NCI-H146 (cell line): ENCODE measurements at regions not wholly inside any gene's neighbourhood (a gene's known extent, or its start where the extent isn't known, plus 50 kb on each side); places are given as distances from the start of the nearest gene placed in this dataset.

Experiments
- DNase-seq: peaks from one replicate; lab custom pipeline; 2025; lab: John Stamatoyannopoulos, UW

DNA sequence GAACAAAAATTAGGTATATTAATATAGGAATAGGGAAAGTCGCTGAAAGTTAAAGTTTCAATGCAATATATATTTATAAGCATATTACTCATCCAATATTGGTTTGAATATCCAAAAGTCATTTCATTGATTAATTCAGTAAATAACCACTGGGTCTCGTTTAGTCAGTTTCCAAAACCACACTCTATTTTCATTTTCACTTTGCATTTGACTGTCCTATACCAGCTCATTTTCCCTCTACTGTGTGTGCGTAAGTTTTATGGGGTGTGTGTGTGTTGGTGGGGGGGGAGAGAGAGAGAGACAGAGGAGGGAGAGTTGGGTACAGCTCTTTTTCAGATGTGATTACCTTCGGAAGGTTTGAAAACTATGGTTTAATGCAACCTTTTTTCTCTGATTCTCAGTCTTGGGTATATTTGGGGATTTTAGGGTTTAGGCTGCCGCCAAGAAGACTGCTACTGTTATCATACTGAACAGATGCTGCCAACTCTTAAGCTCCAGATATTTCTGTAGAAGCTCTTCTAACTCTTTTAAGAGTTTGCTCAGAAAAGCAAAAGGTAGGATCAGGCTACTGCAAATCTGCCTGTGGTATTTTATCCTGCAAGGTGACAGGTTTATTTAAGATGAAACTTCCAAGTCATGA, 1427.4 kb downstream of the PCDH7 start:
- no peak for DNase-seq

DNA sequence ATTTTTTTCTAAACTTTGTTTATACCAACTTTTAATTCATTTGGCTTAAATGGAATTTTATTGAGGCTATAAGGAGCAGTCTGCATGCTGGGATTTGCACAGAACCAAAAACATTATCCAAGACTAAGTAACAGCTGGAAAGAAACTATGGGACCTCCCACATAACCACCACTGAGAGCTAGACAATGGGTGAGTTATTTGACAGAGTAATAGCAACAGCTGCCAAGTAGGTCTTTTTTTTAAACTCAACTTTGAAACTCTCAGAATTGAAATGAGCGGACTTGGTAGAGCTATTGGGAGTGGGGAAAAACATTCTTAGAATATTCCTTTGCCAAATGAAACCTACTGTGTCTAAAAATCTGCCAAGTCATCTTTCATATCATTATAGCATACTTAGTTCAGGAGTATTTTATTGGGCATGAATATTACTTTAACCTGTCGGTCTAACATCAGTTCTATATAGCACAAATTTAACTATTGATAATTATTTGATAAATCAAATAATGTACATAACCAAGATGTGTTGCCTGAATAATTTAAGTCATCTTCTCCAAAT, 1428.0 kb downstream of the PCDH7 start:
- no peak for DNase-seq

DNA sequence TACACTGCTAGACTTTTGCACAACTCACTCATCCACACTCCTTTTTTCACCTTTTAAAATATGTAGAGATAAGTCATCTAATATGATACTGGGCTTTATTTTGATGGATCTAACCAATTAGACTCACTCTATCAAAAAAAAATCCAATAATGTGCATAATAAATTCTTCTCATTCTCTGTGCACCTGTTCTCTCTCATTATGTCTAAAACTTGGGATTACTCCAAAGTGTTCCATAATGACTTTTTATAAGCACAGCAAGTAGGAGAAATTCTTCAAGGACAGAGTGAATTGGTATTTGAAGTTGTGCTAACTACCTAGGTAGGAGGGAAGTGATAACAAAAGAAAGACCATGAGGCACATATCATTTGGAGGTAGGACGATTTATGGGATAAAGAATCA, 1438.8 kb downstream of the PCDH7 start:
- DNase-seq = no peak

DNA sequence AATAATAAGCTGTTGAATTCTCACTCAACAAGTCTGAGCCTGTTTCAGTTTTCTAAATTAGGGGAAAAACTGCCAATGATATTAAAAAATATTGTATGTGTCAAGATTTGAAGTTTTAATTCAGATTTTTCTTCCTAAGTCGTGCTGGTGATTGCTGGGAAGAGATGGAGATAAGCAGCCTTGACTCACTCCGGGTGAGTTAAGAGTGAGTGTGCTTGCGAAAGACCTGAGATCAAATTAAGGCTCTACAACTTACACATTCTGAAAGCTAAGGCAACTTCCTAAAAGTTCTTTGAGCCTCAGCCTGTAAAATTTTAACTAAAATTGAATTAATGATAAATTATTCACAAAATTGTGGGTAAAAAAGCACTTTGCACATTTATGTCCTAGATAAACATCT, 1441.2 kb downstream of the PCDH7 start:
- no peak for DNase-seq

DNA sequence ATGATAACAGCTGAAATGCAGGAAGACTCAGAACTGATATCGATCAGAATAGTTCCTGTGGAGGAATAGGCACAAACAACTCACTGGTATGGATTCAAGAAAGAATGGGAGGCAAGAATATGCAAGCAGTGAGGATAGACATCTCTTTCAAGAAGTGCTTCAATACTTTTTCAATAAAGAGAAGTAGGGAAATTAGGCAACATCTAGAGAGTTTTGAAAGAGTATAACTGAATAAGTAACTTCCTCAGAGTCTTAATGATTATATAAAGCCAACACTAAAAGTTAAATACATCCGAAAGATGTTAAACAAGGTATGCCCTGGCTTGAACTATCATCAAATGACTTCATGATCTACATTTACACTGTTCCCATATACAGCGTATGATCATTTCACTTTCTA, 1443.0 kb downstream of the PCDH7 start:
- DNase-seq = no peak

DNA sequence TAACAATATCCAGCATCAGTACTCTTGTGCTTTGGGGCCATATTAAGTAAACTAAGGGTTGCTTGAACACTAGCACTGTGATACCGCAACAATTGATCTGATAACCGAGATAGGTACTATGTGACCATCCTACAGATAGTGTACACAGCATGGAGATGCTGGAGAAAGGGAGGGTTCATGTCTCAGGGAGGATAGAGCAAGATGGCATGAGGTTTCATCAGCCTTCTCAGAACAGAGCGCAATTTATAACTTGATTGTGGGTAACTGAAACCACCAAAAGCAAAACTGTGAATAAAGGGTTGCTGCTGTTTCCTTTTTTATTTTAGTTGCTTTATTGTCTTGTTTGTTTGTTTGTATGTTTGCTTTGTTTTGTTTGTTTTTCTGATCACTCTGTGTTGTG, 1449.7 kb downstream of the PCDH7 start:
- no peak for DNase-seq

DNA sequence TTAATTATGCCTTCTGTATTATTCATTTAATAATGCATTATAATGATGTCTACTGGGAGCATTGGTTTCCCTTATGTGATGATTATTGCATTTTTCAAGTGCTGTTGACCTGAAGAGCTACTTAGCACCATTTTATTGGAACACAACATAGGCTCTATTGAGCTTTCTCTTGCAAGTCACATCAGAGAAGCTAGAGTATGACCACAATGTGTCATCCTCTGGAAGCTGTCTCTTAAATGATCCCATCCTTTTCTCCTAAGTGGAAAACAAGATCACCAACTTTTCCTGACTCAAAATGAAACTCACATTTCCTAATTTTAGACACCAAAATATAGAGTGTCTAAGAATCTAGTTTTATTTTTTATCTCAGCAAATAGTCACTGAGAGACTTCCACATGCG, 1451.9 kb downstream of the PCDH7 start:
- no peak for DNase-seq

DNA sequence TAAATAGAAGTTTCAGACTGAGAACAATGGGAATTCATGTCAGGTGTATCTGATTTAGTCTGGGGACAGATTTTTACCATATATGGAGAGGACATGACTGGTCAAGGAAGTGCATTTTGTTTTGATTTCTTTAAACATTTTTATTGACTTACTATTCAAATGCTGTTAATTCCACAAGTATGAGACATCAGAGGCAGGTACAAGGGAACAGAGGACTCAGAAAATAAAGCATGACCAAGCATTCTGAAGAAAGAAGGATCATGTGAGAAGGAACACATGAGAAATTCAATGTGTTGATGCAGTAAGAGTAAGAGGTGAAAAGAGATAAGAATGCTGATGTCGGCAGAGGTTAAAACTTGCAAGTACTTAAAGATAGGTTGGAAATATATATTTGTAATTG, 1452.6 kb downstream of the PCDH7 start:
- DNase-seq = no peak

DNA sequence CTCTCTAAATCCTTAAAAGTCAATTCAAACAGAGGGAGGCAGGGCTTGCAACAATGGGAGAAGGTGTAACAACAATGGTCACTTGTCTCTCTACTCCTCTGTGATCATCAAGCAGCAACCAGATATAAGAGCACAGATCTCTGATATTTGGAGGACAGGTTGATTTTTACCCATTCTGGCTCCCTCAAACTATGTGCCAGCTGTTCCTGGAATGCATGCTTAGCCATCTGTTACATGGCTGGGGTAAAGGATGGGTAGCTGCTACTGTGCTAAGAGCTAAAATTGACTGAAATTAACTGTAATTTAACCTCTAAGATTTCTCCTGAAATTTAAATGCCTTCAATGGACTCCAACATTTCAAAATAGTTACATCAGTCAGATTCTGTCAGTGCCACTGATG, 1459.9 kb downstream of the PCDH7 start:
- no peak for DNase-seq

DNA sequence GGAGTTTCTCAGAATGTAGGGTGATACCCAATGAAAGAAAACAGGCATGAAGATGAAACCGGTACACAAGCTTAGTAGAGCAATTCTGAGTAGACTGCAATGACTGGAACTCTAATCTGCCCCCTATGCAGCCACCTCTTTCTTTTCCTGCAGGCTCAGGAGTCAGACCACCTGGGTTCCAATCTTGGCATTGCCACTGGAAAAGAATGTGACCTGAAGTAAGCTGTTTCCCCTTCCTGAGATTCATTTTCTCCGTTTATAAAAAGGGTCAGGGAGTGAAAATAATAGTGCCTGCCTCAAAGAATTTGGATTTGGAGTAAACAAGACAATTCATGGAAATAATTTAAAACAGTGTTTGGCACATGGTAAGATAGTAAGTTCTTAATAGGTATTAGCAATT, 1464.0 kb downstream of the PCDH7 start:
- DNase-seq = no peak

DNA sequence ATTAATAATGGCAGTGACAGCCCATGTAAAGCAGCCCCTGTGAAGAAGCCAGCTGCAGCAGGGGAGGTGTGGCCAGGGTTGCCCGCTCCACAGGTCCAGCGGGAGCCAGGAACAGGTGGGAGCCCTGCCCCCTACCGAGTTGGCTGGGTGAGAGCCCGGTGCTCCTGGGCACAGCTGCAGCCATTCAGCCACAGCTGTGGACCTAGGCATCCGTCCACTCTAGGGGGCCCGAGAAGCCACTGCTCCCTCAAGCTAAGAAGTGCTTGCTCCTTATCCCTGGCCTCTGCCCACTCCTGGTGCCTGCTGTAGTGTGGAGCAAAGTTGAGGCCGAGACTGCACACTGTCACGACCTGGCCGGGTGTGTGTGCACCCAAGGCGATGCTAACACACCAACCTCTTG, 1469.0 kb downstream of the PCDH7 start:
- DNase-seq = no peak

DNA sequence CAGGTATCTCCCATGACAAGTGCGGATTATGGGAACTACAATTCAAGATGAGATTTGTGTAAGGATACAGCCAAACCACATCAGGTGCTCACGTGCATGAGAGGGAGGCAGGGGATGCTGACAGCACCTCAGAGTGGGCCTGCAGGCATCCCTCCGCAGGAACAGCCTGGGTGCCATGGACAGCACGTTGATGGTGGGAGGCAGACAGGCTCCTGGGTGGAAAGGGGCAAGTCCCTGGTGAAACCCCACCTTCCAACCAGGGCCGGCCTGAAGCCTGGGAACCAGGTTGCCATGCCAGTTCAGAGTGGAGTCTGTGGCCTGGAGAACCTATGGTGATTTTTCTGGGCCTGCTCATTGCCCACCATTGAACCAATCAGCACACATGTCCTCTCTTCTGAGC, 1469.6 kb downstream of the PCDH7 start:
- DNase-seq = no peak

DNA sequence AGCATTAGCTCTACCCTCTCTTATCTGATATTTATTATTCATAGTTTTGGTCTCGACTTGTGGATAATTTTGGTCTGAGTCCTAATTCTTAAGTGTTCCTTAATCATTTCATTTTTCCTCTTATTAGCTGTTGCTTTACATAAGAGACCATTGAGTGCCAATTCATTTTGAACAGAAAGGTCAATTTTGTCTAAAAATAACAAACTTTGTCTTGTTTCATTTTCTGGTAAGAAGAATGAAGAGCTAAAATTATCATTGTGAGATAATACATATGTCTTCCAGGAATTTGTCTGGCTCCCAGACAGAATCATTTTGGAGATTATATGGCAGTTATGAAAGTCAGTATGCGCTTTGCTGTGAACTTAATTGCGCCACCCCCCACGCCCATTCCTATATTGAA, 1471.8 kb downstream of the PCDH7 start:
- no peak for DNase-seq

DNA sequence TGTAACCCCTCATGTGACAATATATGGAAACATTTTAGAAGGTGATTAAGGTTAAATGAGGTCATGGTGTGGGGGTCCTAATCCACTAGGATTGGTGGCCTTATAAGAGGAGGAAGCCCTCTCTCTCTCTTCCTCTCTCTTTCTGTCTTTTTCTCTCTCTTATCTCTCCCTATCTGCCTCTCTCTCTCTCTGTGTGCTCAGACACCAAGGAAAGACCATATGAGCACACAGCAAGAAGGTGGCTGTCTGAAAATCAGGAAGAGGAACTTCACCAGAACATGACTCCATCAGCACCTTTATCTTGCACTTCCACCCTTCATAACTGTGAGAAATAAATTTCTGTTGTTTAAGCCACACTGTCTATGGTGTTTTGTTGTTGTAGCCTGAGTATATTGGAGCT, 1472.2 kb downstream of the PCDH7 start:
- DNase-seq = no peak

DNA sequence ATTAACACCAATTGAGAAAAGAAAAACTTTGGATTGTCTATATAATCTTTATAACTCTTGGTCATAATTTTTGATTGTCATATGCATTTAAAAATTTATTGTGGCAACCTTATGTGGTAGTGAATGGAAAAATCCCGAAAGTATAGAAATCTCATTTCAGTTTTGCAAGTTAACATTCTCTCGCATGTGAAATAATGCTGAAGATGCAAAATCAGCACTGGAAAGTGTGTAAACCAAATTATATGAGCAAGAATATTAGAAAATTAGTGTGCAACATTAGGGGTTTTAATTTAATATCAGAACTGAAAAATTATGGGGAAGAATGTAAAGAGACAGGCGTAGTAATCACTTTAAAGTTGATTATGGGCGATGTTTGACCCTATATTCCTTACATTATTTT, 1472.8 kb downstream of the PCDH7 start:
- DNase-seq = no peak

DNA sequence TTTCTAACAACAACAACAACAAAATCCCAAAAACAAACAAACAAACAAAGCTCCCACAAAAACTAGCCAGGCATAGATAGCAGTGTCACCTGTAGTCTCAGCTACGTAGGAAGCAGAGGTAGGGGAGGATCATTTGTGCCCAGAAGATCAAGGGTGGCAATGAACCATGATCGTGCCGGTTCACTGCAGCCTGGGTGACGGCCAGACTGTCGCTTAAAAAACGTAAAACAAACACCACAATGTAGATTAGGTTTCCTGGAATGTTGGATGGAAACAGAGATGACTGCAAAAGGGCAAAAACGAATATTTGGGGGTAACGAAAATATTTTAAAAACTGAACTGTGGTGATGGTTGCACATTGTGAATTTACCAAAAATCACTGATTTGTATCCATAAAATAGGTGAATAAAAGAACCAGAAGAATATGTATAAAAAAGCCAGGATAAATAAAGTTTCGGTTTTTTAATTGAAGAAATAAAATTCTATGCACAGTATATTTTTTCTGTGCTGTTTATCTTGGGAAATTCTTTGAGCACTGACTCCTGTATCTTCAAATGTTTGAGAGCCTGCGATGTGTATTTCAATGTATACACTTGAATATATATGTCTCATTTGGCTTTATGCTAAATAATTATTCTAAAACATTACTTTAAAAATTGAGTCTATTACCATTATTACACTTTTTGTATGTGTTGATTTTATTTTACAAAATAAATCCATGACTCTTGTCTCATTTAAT, 1477.0 kb downstream of the PCDH7 start:
- DNase-seq = no peak

DNA sequence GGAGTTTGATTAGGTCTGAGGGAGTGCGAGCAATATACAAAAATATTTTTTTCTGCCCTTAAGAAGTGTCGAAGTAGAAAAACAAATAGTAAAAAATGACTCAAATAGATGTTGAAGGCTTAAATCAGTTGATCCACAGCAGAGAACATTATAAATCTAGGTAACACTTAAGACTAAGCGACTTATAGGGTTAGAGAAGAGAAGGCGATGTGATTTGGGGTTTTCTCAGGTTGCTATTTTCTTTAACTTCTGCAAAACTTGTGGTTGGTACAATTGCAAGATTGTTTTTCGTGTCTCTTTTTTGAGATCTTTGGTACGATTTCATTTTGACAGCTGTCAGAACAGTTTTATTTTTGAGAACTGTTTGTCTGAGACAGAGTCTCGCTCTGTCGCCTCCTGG, 1479.5 kb downstream of the PCDH7 start:
- no peak for DNase-seq

DNA sequence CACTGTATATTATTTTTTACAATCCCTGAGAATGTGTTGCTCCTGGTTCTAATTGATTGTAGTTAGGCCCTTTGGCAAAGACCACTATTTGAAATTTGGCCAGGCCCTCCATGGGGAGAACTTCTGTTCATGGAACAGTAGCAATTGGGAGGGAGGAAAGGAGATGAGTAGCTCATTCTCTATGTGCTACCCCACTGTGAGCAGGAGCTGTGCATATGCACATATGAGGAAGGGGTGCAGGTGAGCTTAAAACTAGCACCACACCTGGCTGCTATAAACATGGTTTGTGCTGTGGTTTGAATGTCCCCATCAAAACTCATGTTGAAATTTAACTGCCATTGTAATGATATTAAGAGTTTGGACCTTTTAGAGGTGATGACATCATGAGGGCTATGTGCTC, 1483.2 kb downstream of the PCDH7 start:
- DNase-seq = no peak

DNA sequence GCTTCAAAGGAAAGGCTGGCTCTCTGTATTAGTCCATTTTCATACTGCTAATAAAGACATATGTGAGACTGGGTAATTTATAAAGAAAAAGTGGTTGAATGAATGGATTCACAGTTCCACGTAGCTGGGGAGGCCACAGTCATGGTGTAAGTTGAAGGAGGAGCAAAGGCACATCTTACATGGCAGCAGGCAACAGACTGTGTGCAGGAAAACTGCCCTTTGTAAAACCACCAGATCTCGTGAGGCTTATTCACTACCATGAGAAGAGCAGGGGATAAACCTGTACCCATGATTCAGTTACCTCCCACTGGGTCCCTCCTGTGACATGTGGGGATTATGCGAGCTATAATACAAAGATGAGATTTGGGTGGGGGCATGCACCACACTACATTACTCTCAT, 1486.6 kb downstream of the PCDH7 start:
- DNase-seq = no peak

DNA sequence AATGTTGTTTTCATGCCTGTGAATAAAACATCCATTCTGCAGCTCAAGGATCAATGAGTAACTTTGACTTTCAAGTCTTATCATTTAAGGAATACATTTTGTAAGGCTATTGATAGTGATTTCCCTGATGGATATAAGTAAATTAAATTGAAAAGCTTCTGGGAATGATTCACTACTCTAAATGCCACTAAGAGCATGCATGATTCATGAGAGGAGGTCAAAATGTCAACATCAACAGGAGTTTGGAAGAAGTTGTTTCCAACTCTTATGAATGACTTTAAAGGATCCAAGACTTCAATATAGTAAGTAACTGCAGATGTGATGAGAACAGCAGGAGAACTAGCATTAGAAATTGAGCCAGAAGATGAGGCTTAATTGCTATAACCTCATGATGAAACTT, 1487.3 kb downstream of the PCDH7 start:
- no peak for DNase-seq

DNA sequence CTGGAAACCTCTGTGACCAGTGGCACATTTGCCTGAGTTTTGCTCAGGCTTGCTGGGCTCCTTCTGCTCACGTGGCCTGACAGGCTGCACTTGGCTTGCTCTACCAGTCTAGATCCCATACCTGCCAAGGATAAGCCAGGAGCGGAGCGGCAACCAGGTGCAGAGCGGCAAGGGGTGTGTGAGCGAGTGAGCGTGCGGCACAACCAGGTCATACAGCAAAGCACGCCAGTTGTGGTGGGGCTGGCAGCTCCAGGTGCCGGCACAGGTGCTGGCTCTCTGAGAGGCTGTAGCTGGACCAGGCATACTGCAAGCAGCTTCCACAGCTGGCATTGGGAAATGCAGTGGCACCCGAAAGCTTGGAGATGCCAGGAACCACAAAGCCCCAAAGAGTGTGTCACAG, 1495.1 kb downstream of the PCDH7 start:
- no peak for DNase-seq

DNA sequence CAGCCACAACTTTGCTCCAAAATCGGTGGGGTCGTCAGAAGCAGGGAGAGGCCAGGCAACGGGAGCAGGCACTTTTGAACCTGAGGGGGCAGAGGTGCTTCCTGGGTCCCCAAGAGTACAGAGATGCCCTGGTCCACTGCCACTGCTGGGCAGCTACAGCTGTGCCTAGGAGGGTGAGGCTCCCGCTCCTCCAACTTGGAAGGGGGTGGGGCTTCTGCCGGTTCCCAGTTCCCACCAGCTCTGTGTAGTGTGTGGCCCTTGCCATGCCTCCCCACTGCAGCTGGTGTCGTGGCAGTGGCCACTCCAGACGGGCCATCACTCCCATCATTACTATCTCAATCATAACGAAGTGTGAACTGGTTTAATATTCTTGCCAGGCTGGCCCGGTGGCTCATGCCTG, 1496.3 kb downstream of the PCDH7 start:
- DNase-seq = no peak

DNA sequence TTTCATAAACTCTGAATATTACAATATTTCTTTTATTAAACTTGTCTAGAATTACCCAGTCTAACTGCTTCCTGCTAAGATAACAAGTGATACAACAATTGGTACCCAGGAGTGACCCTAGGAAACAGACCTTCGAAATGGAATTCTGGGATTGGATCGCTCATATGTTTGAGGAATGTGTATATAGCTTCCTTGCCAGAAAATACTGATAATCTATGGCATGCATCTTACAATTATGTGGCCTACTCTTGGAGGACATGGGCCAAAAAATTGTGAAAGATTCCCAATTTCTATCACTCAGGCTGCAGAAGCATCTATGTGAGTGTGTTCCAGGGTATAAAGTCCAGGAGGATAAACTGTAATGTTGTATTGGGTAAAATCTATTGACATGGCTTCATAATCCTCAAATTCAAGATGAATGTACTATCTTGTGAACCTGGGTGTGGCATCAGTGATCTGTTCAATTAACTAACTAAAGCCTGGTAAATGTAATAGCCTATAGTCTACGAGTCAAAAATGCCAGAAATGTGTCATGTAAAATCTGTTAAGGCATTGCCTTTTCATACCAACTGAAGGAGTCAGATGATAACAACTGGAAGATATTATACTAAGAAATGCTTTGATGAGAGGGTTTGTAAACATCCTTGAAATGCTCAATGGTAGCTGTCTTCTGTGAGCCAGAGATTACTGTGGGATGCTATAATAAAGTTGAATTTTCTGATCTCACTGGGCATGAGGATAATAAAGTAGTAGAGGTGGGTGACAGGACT, 1499.3 kb downstream of the PCDH7 start:
- DNase-seq = no peak
